ENCODE measurements at regions not wholly inside any gene's neighbourhood (a gene's known extent, or its start where the extent isn't known, plus 50 kb on each side); places are given as distances from the start of the nearest gene placed in this dataset.

GRCh38 chr7:69451715-69452114 is 146.6 kb upstream of the AUTS2 start:
- Histone ChIP-seq H3K9me3 (replicated peaks; ENCODE audit: insufficient read depth, low read length) (no peaks in the 10 kb centered on the region), H3K79me2 (ENCODE audit: low read length) (no peaks in the 10 kb centered on the region), H3K36me3 (replicated peaks; ENCODE audit: insufficient read depth, low read length) (no peaks in the 10 kb centered on the region), H3F3A (ENCODE audit: insufficient read depth, low read length) (no peaks in the 10 kb centered on the region), H3K9me2 (replicated peaks; ENCODE audit: insufficient read depth, low read length) (no peaks in the 10 kb centered on the region), H3K4me1 (ENCODE audit: low read length) (no peaks in the 10 kb centered on the region), H3K4me3 (ENCODE audit: low read length) (no peak overlapping the region), H3K4me2 (ENCODE audit: low read depth, low read length) (no peak overlapping the region), H4K20me1 (ENCODE audit: insufficient read depth, low read length) (no peaks in the 10 kb centered on the region), H3K9ac (ENCODE audit: low read length) (no peak overlapping the region), H3K27me3 (replicated peaks; ENCODE audit: insufficient read depth, low read length) (no peaks in the 10 kb centered on the region), H2AFZ (ENCODE audit: low read length) (no peak overlapping the region), H3K27ac (ENCODE audit: low read length) (no peak overlapping the region)
- TF ChIP-seq CTCF (IDR thresholded peaks at IDR 0.05; ENCODE audit: low read length) (no peak), EZH2 (optimal IDR thresholded peaks at IDR 0.05; ENCODE audit: low read depth, low read length) (no peak), EZH2phosphoT487 (IDR thresholded peaks at IDR 0.05; ENCODE audit: low read length) (no peak)
- no peak for DNase-seq

GRCh38 chr7:69452797-69453196 is 145.5 kb upstream of the AUTS2 start:
- no peaks in the 10 kb centered on the region for H3K9me3 ChIP-seq (replicated peaks; ENCODE audit: insufficient read depth, low read length)
- no peak for DNase-seq
- H3K27ac ChIP-seq (ENCODE audit: low read length) = no peak overlapping the region
- no peak overlapping the region for H3K4me3 ChIP-seq (ENCODE audit: low read length)
- no peak overlapping the region for H3K9ac ChIP-seq (ENCODE audit: low read length)
- H4K20me1 ChIP-seq (ENCODE audit: insufficient read depth, low read length) = no peaks in the 10 kb centered on the region
- no peaks in the 10 kb centered on the region for H3K36me3 ChIP-seq (replicated peaks; ENCODE audit: insufficient read depth, low read length)
- H3K79me2 ChIP-seq (ENCODE audit: low read length) = no peaks in the 10 kb centered on the region
- no peaks in the 10 kb centered on the region for H3K27me3 ChIP-seq (replicated peaks; ENCODE audit: insufficient read depth, low read length)
- no peak overlapping the region for H3K4me2 ChIP-seq (ENCODE audit: low read depth, low read length)
- TF ChIP-seq EZH2phosphoT487 (IDR thresholded peaks at IDR 0.05; ENCODE audit: low read length) (no peak), EZH2 (optimal IDR thresholded peaks at IDR 0.05; ENCODE audit: low read depth, low read length) (no peak), CTCF (IDR thresholded peaks at IDR 0.05; ENCODE audit: low read length) (no peak)
- no peaks in the 10 kb centered on the region for H3K9me2 ChIP-seq (replicated peaks; ENCODE audit: insufficient read depth, low read length)
- H2AFZ ChIP-seq (ENCODE audit: low read length) = no peak overlapping the region
- no peaks in the 10 kb centered on the region for H3K4me1 ChIP-seq (ENCODE audit: low read length)
- no peaks in the 10 kb centered on the region for H3F3A ChIP-seq (ENCODE audit: insufficient read depth, low read length)

- no peak overlapping the region for H3K9ac ChIP-seq (ENCODE audit: low read length)
- H3K4me2 ChIP-seq (ENCODE audit: low read depth, low read length) = no peak overlapping the region
- H2AFZ ChIP-seq (ENCODE audit: low read length) = no peak overlapping the region
- no peaks in the 10 kb centered on the region for H4K20me1 ChIP-seq (ENCODE audit: insufficient read depth, low read length)
- H3K9me2 ChIP-seq (replicated peaks; ENCODE audit: insufficient read depth, low read length) = no peaks in the 10 kb centered on the region
- H3K27me3 ChIP-seq (replicated peaks; ENCODE audit: insufficient read depth, low read length) = no peaks in the 10 kb centered on the region
- no peak for DNase-seq
- no peaks in the 10 kb centered on the region for H3K4me1 ChIP-seq (ENCODE audit: low read length)
- no peaks in the 10 kb centered on the region for H3F3A ChIP-seq (ENCODE audit: insufficient read depth, low read length)
- H3K79me2 ChIP-seq (ENCODE audit: low read length) = no peaks in the 10 kb centered on the region
- no peaks in the 10 kb centered on the region for H3K9me3 ChIP-seq (replicated peaks; ENCODE audit: insufficient read depth, low read length)
- H3K4me3 ChIP-seq (ENCODE audit: low read length) = no peak overlapping the region
- TF ChIP-seq CTCF (IDR thresholded peaks at IDR 0.05; ENCODE audit: low read length) (no peak), EZH2 (optimal IDR thresholded peaks at IDR 0.05; ENCODE audit: low read depth, low read length) (no peak), EZH2phosphoT487 (IDR thresholded peaks at IDR 0.05; ENCODE audit: low read length) (no peak)
- no peak overlapping the region for H3K27ac ChIP-seq (ENCODE audit: low read length)
- H3K36me3 ChIP-seq (replicated peaks; ENCODE audit: insufficient read depth, low read length) = no peaks in the 10 kb centered on the region
Measured at GRCh38 chr7:69457595-69458504, 140.4 kb upstream of the AUTS2 start.
